D721Med (cell line): ENCODE measurements at regions not wholly inside any gene's neighbourhood (a gene's known extent, or its start where the extent isn't known, plus 50 kb on each side); places are given as distances from the start of the nearest gene placed in this dataset.
"Not testable (repeated sequence)": the region's sequence is repeated elsewhere in the genome, so short reads cannot be mapped to it uniquely, and the experiment has no call there.

Source experiments
- DNase-seq: peaks from one replicate; pipeline ENCODE4 v3.0.0; 2011; ENCODE audit warnings: low spot score; ENCODE audit not compliant: insufficient read length
- FAIRE-seq: peaks from 2 replicates; lab custom pipeline; 2011; peaks lifted over from hg19 to GRCh38; lab: Jason Lieb, UNC
- CTCF ChIP-seq: IDR thresholded peaks from 2 replicates; pipeline ENCODE4 v1.5.1; 2012; ENCODE audit warnings: mild to moderate bottlenecking, control low read depth; ENCODE audit not compliant: insufficient read depth; ENCODE audit errors: missing control alignments

GRCh38 chr3:20380295-20380694, 194.3 kb upstream of the SGO1 start:
- DNase-seq (no peak), FAIRE-seq (no peak)
- no peak for TF ChIP-seq CTCF

- FAIRE-seq (no peak), DNase-seq (no peak)
- TF ChIP-seq CTCF, result no peak
Measured at GRCh38 chr3:20378315-20378714, 192.3 kb upstream of the SGO1 start.

GRCh38 chr3:20376665-20377217, 190.7 kb upstream of the SGO1 start:
- no peak for TF ChIP-seq CTCF
- FAIRE-seq (no peak), DNase-seq (no peak)

GRCh38 chr3:20375302-20375701, 189.3 kb upstream of the SGO1 start:
- DNase-seq (no peak), FAIRE-seq (no peak)
- no peak for TF ChIP-seq CTCF

- DNase-seq, FAIRE-seq: not testable (repeated sequence)
Measured at GRCh38 chr3:20370273-20371063, 184.5 kb upstream of the SGO1 start.

GRCh38 chr3:20361000-20361399, 175.0 kb upstream of the SGO1 start:
- no peak for FAIRE-seq
- no peak for TF ChIP-seq CTCF
- DNase-seq, result no peak

- FAIRE-seq, result no peak
- no peak for TF ChIP-seq CTCF
- no peak for DNase-seq
Measured at GRCh38 chr3:20353286-20353685, 167.3 kb upstream of the SGO1 start.
